ENCODE measurements at regions not wholly inside any gene's neighbourhood (a gene's known extent, or its start where the extent isn't known, plus 50 kb on each side); places are given as distances from the start of the nearest gene placed in this dataset.

DNA sequence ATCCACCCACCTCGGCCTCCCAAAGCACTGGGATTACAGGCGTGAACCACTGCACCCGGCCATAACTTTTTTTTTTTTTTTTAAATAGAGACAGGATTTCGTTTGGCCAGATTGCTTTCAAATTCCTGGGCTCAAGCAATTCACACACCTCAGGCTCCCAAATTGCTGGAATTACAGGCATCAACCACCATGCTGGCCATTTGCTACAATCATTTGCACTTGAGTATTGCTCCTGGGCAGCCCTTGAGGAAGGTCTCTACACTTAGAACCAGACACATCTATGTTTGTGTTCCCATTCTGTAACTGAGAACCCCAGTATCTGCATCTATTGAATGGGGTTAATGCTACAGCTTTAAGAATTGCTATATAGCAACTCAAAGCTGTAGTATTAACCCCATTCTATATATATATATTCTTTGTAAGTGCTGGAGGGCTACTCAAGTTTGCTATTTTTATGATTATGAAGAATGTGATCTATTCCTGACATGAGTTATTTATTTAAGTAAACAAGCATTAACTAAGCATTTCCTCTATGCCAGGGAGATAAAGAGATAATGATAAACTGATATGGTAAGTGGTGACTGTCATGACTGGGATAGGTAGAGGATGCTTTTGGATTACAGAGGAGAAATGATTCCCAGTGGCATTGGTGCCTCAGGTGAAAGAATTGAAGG is 496.5 kb upstream of the TNC start:
- Histone ChIP-seq H3K4me1 (ENCODE audit: control insufficient read depth, low read depth, low read length) (no peaks in the 10 kb centered on the region), H4K8ac (ENCODE audit: low read depth, low read length) (no peak overlapping the region), H3K36me3 (ENCODE audit: control insufficient read depth, insufficient read depth, low read length) (no peaks in the 10 kb centered on the region), H3K56ac (ENCODE audit: low read length) (no peak overlapping the region), H4K5ac (ENCODE audit: low read length) (no peak overlapping the region), H3K27ac (ENCODE audit: low read depth, low read length) (no peak overlapping the region), H2BK120ac (ENCODE audit: low read depth, low read length) (no peak overlapping the region), H3K4me3 (ENCODE audit: low read length) (no peak overlapping the region), H3K4ac (ENCODE audit: low read depth, low read length) (no peak overlapping the region), H3K4me2 (ENCODE audit: low read length) (no peak overlapping the region), H2AK5ac (ENCODE audit: low read length) (no peak overlapping the region), H2BK5ac (ENCODE audit: low read length) (no peak overlapping the region), H3K79me1 (ENCODE audit: low read length) (no peaks in the 10 kb centered on the region), H3K18ac (ENCODE audit: low read length) (no peak overlapping the region), H2BK15ac (replicated peaks; ENCODE audit: low read depth) (no peak overlapping the region), H3K9ac (ENCODE audit: low read length) (no peak overlapping the region), H3K79me2 (ENCODE audit: control insufficient read depth, insufficient read depth, low read length) (no peaks in the 10 kb centered on the region), H3K27me3 (ENCODE audit: insufficient read depth, low read length, poor library complexity) (no peaks in the 10 kb centered on the region), H3K23ac (ENCODE audit: low read length) (no peak overlapping the region)
- WGBS (ENCODE audit: extremely low coverage, insufficient coverage, low lambda C conversion rate): no CpG with 5 or more reads among the region's 4 CpGs
- no peak for DNase-seq

DNA sequence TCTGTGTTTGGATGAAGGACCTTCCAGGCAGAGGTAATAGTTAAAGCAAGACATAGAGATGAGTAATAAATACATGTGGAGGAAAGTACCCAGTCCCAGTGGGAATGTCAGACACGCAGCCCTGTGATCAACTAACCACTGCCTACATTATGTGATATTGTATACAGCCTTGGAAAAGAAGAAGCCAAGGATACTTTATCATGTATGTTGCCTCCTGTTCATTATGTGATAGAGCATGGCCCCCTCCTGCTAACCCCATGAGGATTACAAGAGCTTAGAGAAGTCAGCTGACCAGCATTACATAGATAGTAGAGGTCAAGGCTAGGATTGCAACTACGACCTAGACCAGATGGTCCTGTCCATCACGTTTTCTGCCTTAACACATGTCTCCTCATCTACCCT is 497.0 kb upstream of the TNC start:
- Histone ChIP-seq H3K23ac (ENCODE audit: low read length) (no peak overlapping the region), H3K79me1 (ENCODE audit: low read length) (no peaks in the 10 kb centered on the region), H3K4me1 (ENCODE audit: control insufficient read depth, low read depth, low read length) (no peaks in the 10 kb centered on the region), H4K8ac (ENCODE audit: low read depth, low read length) (no peak overlapping the region), H2BK15ac (replicated peaks; ENCODE audit: low read depth) (no peak overlapping the region), H2BK5ac (ENCODE audit: low read length) (no peak overlapping the region), H3K9ac (ENCODE audit: low read length) (no peak overlapping the region), H3K36me3 (ENCODE audit: control insufficient read depth, insufficient read depth, low read length) (no peaks in the 10 kb centered on the region), H2BK120ac (ENCODE audit: low read depth, low read length) (no peak overlapping the region), H4K5ac (ENCODE audit: low read length) (no peak overlapping the region), H3K27me3 (ENCODE audit: insufficient read depth, low read length, poor library complexity) (no peaks in the 10 kb centered on the region), H3K4me2 (ENCODE audit: low read length) (no peak overlapping the region), H3K18ac (ENCODE audit: low read length) (no peak overlapping the region), H3K27ac (ENCODE audit: low read depth, low read length) (no peak overlapping the region), H2AK5ac (ENCODE audit: low read length) (no peak overlapping the region), H3K4me3 (ENCODE audit: low read length) (no peak overlapping the region), H3K79me2 (ENCODE audit: control insufficient read depth, insufficient read depth, low read length) (no peaks in the 10 kb centered on the region), H3K4ac (ENCODE audit: low read depth, low read length) (no peak overlapping the region), H3K56ac (ENCODE audit: low read length) (no peak overlapping the region)
- DNase-seq: no peak
- no CpG with 5 or more reads among the region's 3 CpGs for WGBS (ENCODE audit: extremely low coverage, insufficient coverage, low lambda C conversion rate)

- H2AK5ac ChIP-seq (ENCODE audit: low read length): no peak overlapping the region
- H3K27me3 ChIP-seq (ENCODE audit: insufficient read depth, low read length, poor library complexity): no peaks in the 10 kb centered on the region
- H3K4ac ChIP-seq (ENCODE audit: low read depth, low read length): no peak overlapping the region
- no peak overlapping the region for H3K4me2 ChIP-seq (ENCODE audit: low read length)
- no peak overlapping the region for H4K5ac ChIP-seq (ENCODE audit: low read length)
- no peaks in the 10 kb centered on the region for H3K36me3 ChIP-seq (ENCODE audit: control insufficient read depth, insufficient read depth, low read length)
- H3K79me2 ChIP-seq (ENCODE audit: control insufficient read depth, insufficient read depth, low read length): no peaks in the 10 kb centered on the region
- H3K18ac ChIP-seq (ENCODE audit: low read length): peak overlapping the region; percentile 18
- no peak overlapping the region for H3K4me3 ChIP-seq (ENCODE audit: low read length)
- no peak overlapping the region for H2BK5ac ChIP-seq (ENCODE audit: low read length)
- H3K56ac ChIP-seq (ENCODE audit: low read length): no peak overlapping the region
- H3K27ac ChIP-seq (ENCODE audit: low read depth, low read length): no peak overlapping the region
- no CpG with 5 or more reads among the region's 4 CpGs for WGBS (ENCODE audit: extremely low coverage, insufficient coverage, low lambda C conversion rate)
- H2BK15ac ChIP-seq (replicated peaks; ENCODE audit: low read depth): no peak overlapping the region
- H3K23ac ChIP-seq (ENCODE audit: low read length): no peak overlapping the region
- H2BK120ac ChIP-seq (ENCODE audit: low read depth, low read length): no peak overlapping the region
- no peak overlapping the region for H3K9ac ChIP-seq (ENCODE audit: low read length)
- H3K4me1 ChIP-seq (ENCODE audit: control insufficient read depth, low read depth, low read length): no peaks in the 10 kb centered on the region
- peak; percentile 35 for DNase-seq
- no peaks in the 10 kb centered on the region for H3K79me1 ChIP-seq (ENCODE audit: low read length)
- no peak overlapping the region for H4K8ac ChIP-seq (ENCODE audit: low read depth, low read length)
Observed at GRCh38 chr9:115615821-115616665, 498.1 kb upstream of the TNC start.

DNA sequence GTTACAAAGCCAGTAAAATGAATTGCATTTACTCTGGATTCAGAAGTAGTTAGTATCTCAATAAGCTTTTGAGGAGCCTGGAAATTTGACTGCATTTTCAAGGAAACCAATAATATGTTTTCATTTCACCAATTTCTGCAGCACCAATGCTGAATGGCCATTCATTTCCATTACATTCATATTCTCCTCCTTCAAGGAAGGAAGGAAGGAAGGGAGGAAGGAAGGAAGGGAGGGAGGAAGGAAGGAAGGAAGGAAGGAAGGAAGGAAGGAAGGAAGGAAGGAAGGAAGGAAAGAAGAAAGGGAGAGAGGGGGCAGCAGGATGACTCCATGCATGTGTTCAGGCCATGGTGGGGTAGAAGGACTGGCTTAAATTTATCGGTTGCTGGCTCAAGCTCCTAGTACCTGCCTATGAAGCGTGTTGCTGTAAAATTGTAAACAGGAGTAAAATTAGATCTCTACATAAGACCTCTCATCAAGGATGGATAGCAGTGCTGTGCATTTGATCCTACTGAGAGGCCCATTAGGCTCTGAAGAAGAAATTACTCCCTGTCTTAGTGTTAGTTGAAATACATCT is 498.8 kb upstream of the TNC start:
- no peak overlapping the region for H3K27ac ChIP-seq (ENCODE audit: low read depth, low read length)
- no peak overlapping the region for H3K18ac ChIP-seq (ENCODE audit: low read length)
- H4K8ac ChIP-seq (ENCODE audit: low read depth, low read length): no peak overlapping the region
- no peak overlapping the region for H3K4me2 ChIP-seq (ENCODE audit: low read length)
- H3K56ac ChIP-seq (ENCODE audit: low read length): no peak overlapping the region
- no peaks in the 10 kb centered on the region for H3K79me1 ChIP-seq (ENCODE audit: low read length)
- no peaks in the 10 kb centered on the region for H3K27me3 ChIP-seq (ENCODE audit: insufficient read depth, low read length, poor library complexity)
- H2BK5ac ChIP-seq (ENCODE audit: low read length): no peak overlapping the region
- no peak overlapping the region for H3K9ac ChIP-seq (ENCODE audit: low read length)
- H3K4ac ChIP-seq (ENCODE audit: low read depth, low read length): no peak overlapping the region
- H4K5ac ChIP-seq (ENCODE audit: low read length): no peak overlapping the region
- H3K79me2 ChIP-seq (ENCODE audit: control insufficient read depth, insufficient read depth, low read length): no peaks in the 10 kb centered on the region
- WGBS (ENCODE audit: extremely low coverage, insufficient coverage, low lambda C conversion rate): no CpG with 5 or more reads among the region's 2 CpGs
- no peaks in the 10 kb centered on the region for H3K36me3 ChIP-seq (ENCODE audit: control insufficient read depth, insufficient read depth, low read length)
- H3K4me1 ChIP-seq (ENCODE audit: control insufficient read depth, low read depth, low read length): no peaks in the 10 kb centered on the region
- no peak overlapping the region for H3K4me3 ChIP-seq (ENCODE audit: low read length)
- H2BK15ac ChIP-seq (replicated peaks; ENCODE audit: low read depth): no peak overlapping the region
- no peak overlapping the region for H2AK5ac ChIP-seq (ENCODE audit: low read length)
- no peak overlapping the region for H3K23ac ChIP-seq (ENCODE audit: low read length)
- H2BK120ac ChIP-seq (ENCODE audit: low read depth, low read length): no peak overlapping the region
- no peak for DNase-seq

DNA sequence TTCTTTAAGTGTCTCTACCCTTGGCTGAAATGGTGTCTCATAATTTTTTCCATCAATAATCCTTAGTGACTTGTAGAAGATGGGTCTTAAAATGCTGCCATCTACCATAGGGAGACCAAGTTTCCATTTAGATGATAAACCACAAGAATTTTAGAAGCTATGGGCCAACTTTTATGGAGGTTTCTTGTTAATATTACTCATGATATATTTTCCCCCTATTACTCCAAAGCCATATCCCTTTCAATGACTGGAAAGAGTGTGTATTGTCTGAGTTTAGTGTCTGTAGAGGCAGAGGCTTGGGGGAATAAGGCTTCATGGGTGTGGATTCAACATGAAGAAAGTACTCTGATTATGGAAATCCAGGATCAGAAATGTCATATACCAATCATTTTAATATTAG is 507.3 kb upstream of the TNC start:
- H4K8ac ChIP-seq (ENCODE audit: low read depth, low read length): no peak overlapping the region
- no peaks in the 10 kb centered on the region for H3K27me3 ChIP-seq (ENCODE audit: insufficient read depth, low read length, poor library complexity)
- H3K4me2 ChIP-seq (ENCODE audit: low read length): no peak overlapping the region
- H2BK5ac ChIP-seq (ENCODE audit: low read length): no peak overlapping the region
- H2BK15ac ChIP-seq (replicated peaks; ENCODE audit: low read depth): no peak overlapping the region
- H3K18ac ChIP-seq (ENCODE audit: low read length): no peak overlapping the region
- H3K23ac ChIP-seq (ENCODE audit: low read length): no peak overlapping the region
- no peaks in the 10 kb centered on the region for H3K4me1 ChIP-seq (ENCODE audit: control insufficient read depth, low read depth, low read length)
- no peak for DNase-seq
- no peaks in the 10 kb centered on the region for H3K79me1 ChIP-seq (ENCODE audit: low read length)
- H3K36me3 ChIP-seq (ENCODE audit: control insufficient read depth, insufficient read depth, low read length): no peaks in the 10 kb centered on the region
- no peak overlapping the region for H4K5ac ChIP-seq (ENCODE audit: low read length)
- H3K79me2 ChIP-seq (ENCODE audit: control insufficient read depth, insufficient read depth, low read length): no peaks in the 10 kb centered on the region
- H2BK120ac ChIP-seq (ENCODE audit: low read depth, low read length): no peak overlapping the region
- no peak overlapping the region for H3K9ac ChIP-seq (ENCODE audit: low read length)
- H3K56ac ChIP-seq (ENCODE audit: low read length): no peak overlapping the region
- H3K27ac ChIP-seq (ENCODE audit: low read depth, low read length): no peak overlapping the region
- no peak overlapping the region for H2AK5ac ChIP-seq (ENCODE audit: low read length)
- no peak overlapping the region for H3K4me3 ChIP-seq (ENCODE audit: low read length)
- no peak overlapping the region for H3K4ac ChIP-seq (ENCODE audit: low read depth, low read length)
